ENCODE measurements at regions not wholly inside any gene's neighbourhood (a gene's known extent, or its start where the extent isn't known, plus 50 kb on each side); places are given as distances from the start of the nearest gene placed in this dataset.

- DNase-seq (ENCODE audit: low spot score): no peak
Measured at GRCh38 chr3:120838441-120839091, 69.4 kb upstream of the STXBP5L start.

GRCh38 chr3:120839120-120839519, 68.9 kb upstream of the STXBP5L start:
- no peak for DNase-seq (ENCODE audit: low spot score)

- no peak for DNase-seq (ENCODE audit: low spot score)
Measured at GRCh38 chr3:120841264-120841663, 66.7 kb upstream of the STXBP5L start.

- no peak for DNase-seq (ENCODE audit: low spot score)
Measured at GRCh38 chr3:120846073-120846472, 61.9 kb upstream of the STXBP5L start.

- DNase-seq (ENCODE audit: low spot score): no peak
Measured at GRCh38 chr3:120848503-120848902, 59.5 kb upstream of the STXBP5L start.

GRCh38 chr3:120850381-120851295, 57.4 kb upstream of the STXBP5L start:
- peak; percentile 14 for DNase-seq (ENCODE audit: low spot score)

GRCh38 chr3:120852412-120852811, 55.6 kb upstream of the STXBP5L start:
- no peak for DNase-seq (ENCODE audit: low spot score)

- no peak for DNase-seq (ENCODE audit: low spot score)
Measured at GRCh38 chr3:120853416-120853815, 54.6 kb upstream of the STXBP5L start.

- no peak for DNase-seq (ENCODE audit: low spot score)
Measured at GRCh38 chr3:120854908-120855526, 53.0 kb upstream of the STXBP5L start.

- DNase-seq (ENCODE audit: low spot score): peak; percentile 93
Measured at GRCh38 chr3:120855665-120856437, 52.2 kb upstream of the STXBP5L start.

Data from GM03348 (cell line).